ENCODE measurements at regions not wholly inside any gene's neighbourhood (a gene's known extent, or its start where the extent isn't known, plus 50 kb on each side); places are given as distances from the start of the nearest gene placed in this dataset.

GRCh38 chr6:105794870-105795269, 291.3 kb upstream of the PRDM1 start:
- no peak for DNase-seq

DNA sequence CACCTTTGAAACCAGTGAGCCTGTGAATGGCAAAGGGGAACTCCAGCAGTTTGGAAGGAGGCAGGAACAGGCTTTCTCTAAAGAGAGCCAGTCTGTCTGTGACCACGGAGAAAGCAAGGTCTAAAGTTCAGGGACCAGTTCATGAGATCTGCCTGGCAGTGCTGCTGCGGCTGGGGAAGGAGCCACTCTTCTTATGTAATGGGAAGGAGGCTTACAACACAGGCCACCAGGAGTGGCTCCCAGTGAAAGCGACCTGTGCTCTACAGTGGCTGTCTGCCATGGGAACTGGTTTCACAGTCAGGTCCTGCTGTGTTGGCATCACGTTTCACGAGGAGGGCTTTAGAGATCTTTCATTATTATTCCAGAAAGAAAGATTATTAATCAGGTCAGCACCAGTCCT, 291.9 kb upstream of the PRDM1 start:
- DNase-seq, result peak in 11 of 51 donors; percentile 9 to 46 (median 27)

DNA sequence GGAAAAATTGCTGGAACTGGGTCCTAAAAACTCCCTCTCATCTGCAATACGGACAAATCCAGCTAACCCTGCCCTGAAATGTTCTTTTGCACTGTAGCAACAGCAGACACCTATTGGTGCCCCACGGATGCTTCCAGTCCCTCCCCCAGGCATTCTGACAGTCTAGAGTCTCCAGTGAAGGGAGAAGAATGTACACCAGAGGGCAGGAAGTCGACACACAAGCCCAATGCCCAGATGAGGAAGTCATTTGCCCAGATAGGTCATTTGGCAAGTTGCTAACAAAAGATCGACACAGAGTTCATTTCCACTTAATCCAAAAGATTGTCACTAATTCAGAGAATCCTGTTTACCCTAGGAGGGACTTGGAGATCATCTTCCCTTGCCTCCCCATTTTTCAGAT, 293.0 kb upstream of the PRDM1 start:
- DNase-seq, result peak in 3 of 51 donors; percentile 3 to 5 (median 5)

DNA sequence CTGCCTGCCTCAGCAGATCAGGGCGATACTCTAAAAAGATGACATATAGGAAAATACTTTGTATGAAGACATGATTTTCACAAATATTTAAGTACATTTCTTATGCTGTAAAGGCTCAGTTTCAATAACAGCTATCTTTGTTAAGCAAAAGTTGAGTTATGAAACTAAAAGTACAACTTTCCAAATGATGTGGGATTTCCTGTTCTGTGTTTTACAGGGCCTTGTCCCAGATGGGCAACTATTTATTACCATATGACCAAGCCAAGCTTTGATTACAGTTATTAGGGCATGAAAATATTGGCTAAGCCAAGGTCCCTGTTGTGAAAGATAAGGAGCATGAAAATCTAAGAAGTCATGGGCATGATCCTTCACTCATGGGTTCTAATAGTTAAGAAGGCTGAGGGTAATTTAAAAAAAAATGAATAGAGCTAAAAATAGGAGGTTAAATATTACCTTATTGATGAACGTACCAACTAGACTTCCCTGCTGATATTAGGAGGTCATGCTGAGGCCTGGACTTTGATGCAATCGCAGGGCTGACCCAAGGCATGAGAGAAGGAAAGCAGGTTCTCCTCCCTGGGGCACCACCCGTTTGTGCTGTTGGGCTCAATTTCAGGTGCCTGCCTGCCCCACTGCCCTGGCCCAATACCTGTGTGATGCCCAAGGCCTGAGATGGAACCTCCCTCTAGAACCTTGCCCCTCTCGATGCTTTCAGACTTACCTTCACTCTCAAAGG, 294.4 kb upstream of the PRDM1 start:
- DNase-seq, result no peak

DNA sequence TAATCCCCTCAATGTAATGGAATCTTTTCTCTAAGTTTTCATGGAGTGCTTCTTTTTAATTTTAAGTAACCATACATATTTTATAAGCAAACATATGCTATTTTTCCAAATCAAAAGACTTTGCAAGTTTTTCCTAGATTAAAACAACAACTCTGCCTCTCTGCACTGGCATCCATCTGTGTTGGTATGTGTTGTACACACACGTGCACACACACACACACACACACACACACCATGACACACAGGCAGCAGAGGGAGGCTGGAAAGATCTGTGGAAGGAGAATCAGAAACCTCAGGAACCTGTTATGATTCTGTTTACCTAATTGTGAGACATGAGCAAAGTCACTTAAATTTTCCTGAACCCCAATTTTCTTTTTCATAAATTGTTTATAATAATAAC, 295.0 kb upstream of the PRDM1 start:
- no peak for DNase-seq

- DNase-seq, result no peak
These were observed 295.5 kb upstream of the PRDM1 start for GRCh38 chr6:105790635-105791034.

DNA sequence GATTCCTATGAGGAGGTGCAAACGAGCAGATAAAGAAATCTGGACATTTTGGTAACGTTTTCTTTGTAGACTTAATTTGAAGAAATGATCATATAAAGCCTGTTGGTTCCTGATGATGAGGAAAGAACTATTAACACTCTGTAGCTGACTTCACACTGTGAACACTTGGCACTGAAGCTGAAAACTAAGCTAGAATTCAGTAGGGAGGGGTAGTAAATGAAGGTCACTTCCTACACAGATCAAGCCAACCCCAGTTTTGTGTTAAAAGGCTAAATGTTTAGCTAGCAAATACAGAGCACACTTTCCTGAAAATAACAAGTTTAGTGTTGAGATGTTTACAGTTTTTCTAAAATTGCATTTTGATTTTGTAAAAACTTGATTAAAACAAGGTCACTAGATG, 296.2 kb upstream of the PRDM1 start:
- DNase-seq, result no peak

DNA sequence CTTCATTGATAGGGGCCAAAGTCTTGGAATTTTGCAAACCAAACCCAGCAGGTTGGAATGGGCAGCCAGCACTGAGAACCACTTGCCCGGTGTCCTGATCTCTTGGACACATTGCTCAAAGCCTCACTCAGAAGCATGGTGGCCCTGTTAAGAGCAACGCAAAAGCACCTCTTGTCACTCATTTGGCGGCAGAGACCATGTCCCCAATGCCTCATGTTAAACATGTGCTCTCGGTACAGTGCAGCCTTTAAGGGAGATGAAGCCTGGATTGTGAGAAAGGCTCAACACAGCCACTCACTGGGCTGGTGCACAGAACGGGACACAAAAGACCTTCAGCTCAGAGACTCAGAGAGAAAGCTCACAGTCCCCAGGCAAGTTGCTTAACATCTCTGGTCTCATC, 298.4 kb upstream of the PRDM1 start:
- DNase-seq, result no peak

DNA sequence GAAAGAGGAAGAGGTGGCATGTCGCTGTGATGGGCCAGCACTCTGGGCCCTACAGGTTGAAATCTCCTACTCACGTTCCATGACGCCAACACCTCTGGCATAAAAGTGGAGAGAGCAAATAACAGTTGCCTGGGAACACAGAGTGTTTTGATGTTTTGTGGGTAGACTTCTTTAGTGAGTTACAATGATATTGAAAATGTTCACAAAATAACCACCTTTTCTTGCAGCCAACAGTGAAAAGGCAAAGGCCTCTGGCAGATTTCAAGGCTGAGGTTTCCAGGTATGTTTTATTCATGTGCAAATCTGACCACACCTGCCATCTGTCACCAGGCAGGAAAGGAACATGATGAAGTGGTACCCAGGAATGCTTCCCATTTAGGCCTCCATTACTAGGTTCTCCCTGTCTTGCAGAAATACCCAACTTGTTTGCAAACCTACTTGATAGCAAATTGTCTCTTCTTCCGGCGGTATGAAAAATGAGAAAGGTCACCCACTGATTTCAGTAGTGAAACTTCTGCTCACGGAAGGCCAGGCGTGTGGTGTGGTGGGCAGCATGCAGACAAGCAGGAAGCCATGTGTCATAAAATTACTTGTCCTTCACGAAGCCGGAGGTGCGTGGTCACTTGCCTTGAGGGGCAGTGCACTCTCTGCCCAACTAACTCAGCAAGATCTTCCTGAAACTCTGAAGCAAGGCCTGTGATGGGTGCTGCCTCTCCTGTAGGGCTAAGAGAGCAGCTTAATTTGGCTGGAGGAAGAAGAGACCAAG, 299.1 kb upstream of the PRDM1 start:
- DNase-seq, result no peak

GRCh38 chr6:105786449-105786848, 299.7 kb upstream of the PRDM1 start:
- DNase-seq, result no peak

GRCh38 chr6:105785066-105785811, 300.9 kb upstream of the PRDM1 start:
- DNase-seq, result peak in 2 of 51 donors; percentile 8 to 16

DNA sequence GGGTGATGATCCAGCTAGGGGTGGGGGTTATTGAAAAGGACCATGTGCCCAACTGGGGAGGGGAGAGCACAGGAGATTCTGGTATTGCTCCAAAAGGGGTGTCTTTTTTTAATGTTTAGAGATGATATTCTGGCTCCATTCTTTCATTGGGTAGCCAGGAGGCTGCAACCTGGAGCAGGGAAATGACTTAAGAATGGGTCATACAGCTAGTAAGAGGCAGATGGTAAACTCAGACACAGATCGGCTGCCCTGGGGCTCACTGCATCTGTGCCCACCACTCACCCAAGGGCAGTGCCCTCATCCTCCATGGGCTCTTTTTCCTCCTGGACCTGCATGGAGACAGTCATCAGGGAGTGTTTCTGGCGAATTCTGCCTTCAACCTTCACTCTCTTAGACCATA, 302.0 kb upstream of the PRDM1 start:
- no peak for DNase-seq

- no peak for DNase-seq
These were observed 302.7 kb upstream of the PRDM1 start for GRCh38 chr6:105783333-105783935.

DNA sequence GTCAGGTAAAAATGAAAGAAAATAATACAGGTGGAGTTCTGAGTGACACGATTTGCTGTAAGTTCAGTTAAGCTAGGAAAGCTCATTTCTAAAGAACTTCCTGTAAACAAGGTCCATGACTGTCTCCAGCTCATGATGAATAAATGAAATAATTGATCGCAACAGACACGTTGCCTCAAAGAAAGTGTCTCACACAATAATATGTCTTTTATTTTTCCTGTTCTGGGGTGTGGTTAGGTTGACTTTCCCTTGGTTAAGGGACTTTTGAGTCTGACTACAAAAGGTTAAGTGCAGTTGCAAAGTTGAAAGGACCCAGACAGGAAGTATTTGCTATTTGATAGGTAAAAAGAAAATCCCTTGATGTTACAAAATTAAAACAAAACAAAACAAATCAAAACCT, 304.2 kb upstream of the PRDM1 start:
- DNase-seq, result no peak

DNA sequence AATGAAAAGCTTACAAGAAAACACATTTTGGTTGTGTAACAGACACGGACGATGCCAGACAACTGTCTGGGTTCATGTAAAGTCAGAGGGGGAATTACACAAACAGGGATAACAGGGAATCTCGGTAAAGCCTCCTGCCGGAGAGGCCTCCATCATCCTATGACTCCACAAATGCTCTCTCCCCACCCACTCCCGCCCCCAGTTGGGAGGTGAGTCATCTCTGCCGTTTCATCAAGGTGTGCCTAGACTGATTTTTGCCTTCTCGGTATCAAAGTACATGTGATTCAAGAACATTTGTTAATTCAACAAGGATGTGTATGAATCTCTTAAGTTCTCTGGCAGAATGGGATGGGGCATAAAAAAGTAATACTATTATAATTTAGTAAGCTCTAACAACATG, 304.9 kb upstream of the PRDM1 start:
- no peak for DNase-seq

DNA sequence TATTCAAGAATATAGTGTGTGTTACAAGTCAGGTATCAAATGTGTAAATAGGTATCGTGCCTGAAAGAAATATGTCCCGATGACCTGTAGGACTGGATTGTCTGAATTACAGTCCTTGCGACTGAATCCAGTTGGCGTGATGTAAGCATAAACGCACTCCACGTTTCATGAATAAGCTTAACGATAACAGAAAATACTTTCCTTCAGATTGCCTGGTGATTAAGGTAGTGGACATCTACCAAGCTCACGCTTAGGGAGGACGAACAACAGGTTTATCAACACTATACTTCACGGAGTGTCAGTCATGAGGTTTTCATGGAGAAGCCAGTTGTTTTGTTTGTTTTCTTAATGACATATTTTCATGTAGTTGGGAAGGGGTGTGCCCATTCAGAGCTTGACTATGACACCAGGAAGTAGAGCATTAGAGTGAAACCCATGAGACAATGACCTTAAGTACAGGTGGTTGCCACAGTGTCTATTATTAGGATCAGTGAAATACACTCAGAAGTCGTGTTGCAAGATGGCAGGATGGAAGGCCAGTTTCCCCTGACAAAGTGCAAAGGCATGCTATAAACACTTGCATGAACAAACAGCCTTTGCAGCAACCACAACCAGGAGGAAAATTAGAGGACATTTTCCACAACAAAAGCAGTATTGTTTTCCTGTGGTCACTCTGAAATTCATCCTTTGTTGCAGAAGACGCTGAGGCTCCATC, 305.8 kb upstream of the PRDM1 start:
- DNase-seq, result no peak

GRCh38 chr6:105779110-105779509, 307.0 kb upstream of the PRDM1 start:
- no peak for DNase-seq

DNA sequence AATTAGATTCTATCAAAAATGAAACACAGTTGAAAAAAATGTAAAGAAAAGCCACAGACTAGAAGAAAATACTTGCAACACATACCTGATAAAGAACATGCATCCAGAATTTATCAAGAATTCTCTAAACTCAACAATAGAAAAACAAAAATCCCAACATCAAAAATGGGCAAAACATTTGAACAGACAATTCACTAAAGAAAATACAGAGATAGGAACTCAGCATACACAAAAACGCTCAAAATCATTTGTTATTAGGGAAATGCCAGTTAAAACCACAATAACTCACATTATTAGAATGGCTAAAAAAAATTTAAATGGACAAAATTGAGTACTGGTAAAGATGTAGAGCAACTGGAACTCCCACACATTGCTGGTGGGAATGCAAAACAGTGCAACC, 311.0 kb upstream of the PRDM1 start:
- no peak for DNase-seq

DNA sequence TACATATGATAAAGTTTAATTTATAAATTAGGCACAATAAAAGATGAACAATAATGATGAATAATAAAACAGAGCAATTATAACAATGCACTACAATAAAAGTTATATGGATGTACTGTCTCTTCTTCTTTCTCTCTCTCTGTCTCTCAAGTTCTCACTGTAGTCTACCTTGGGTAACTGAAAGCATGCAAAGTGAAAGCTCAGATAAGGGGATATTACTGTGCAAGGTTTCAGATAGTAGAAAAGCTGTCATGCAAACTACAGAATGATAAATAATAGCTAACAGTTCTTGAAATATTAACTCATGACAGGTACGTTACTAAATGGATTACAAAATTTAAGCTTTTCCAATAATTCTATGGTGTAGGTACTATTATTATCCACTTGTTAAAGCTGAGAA, 311.9 kb upstream of the PRDM1 start:
- no peak for DNase-seq

DNA sequence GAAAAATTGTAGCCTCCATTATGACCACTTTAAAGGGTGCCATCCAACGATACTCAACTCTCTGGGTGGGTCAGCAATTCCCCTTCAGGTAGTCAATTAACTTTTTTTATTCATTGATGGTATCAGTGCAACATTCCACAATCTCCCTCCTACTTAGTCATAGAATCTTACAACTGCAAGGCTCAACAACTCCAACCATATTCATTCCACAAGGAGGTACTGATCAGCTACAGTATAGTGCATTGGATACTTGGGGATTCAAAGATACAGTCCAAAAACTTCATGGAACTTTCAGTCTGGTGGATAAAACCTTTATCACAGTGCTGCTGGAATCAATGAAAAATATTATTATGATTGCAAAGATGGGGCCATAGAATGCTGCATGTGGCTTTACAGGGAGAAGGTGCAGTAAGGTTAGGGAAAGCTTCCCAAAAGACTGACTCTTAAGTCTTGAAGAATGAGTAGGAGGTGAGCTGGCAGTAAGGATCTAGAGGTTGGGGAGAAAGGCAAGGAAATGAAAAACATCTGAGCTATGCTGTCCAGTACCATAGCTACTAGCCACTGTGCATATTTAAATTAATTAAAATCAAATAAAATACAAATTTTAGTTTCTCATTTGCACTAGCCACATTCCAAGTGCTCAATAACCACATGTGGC, 314.7 kb upstream of the PRDM1 start:
- DNase-seq, result no peak

GRCh38 chr6:105769987-105770386, 316.1 kb upstream of the PRDM1 start:
- peak in 1 of 51 donors; percentile 34 for DNase-seq

Data from hypothalamus (tissue), 51 donors.